GM12878 (cell line): ENCODE measurements at regions not wholly inside any gene's neighbourhood (a gene's known extent, or its start where the extent isn't known, plus 50 kb on each side); places are given as distances from the start of the nearest gene placed in this dataset.

Experiments used
- ESRRA ChIP-seq: IDR thresholded peaks from 2 replicates; pipeline ENCODE4 v1.6.1; 2012; ENCODE audit warnings: mild to moderate bottlenecking, low read length, improper control_type of control experiment
- GABPA ChIP-seq: IDR thresholded peaks from 2 replicates; pipeline ENCODE4 v1.6.1; 2014; ENCODE audit warnings: antibody characterized with exemption, low read depth, mild to moderate bottlenecking, inconsistent platforms
- IKZF2 ChIP-seq, 2 experiments: fragments of 450-650 bp; IDR thresholded peaks; 2 replicates each; pipeline ENCODE4 v1.6.1; 2017; ENCODE audit warnings: mild to moderate bottlenecking in 2 of 2, moderate library complexity in 2 of 2
- POLR2AphosphoS5 ChIP-seq: IDR thresholded peaks from 2 replicates; pipeline ENCODE4 v1.6.1; 2011; ENCODE audit warnings: mild to moderate bottlenecking, low read length, inconsistent platforms
- RAD21 ChIP-seq: IDR thresholded peaks from 2 replicates; pipeline ENCODE4 v1.6.1; 2011; ENCODE audit warnings: mild to moderate bottlenecking, low read depth, low read length, moderate library complexity; ENCODE audit not compliant: insufficient read depth
- TF ChIP-seq, protein P1 (sequence below): IDR thresholded peaks from 2 replicates; pipeline ENCODE4 v1.6.1; 2011; ENCODE audit warnings: low read depth, low read length, improper control_type of control experiment, borderline replicate concordance
- TF ChIP-seq, protein P2 (sequence below), 3 experiments: IDR thresholded peaks in 2 of 3; conservative IDR thresholded peaks in 1 of 3; 2 replicates each; pipeline ENCODE4 v1.5.1; 2011; ENCODE audit warnings: low read depth in 3 of 3, low read length in 3 of 3, mild to moderate bottlenecking in 3 of 3, control low read depth in 2 of 3, moderate library complexity in 2 of 3, inconsistent platforms in 1 of 3, mixed read lengths in 1 of 3; ENCODE audit not compliant: control insufficient read depth in 2 of 3, insufficient read depth in 1 of 3; ENCODE audit errors: extremely low read depth in 1 of 3

DNA sequence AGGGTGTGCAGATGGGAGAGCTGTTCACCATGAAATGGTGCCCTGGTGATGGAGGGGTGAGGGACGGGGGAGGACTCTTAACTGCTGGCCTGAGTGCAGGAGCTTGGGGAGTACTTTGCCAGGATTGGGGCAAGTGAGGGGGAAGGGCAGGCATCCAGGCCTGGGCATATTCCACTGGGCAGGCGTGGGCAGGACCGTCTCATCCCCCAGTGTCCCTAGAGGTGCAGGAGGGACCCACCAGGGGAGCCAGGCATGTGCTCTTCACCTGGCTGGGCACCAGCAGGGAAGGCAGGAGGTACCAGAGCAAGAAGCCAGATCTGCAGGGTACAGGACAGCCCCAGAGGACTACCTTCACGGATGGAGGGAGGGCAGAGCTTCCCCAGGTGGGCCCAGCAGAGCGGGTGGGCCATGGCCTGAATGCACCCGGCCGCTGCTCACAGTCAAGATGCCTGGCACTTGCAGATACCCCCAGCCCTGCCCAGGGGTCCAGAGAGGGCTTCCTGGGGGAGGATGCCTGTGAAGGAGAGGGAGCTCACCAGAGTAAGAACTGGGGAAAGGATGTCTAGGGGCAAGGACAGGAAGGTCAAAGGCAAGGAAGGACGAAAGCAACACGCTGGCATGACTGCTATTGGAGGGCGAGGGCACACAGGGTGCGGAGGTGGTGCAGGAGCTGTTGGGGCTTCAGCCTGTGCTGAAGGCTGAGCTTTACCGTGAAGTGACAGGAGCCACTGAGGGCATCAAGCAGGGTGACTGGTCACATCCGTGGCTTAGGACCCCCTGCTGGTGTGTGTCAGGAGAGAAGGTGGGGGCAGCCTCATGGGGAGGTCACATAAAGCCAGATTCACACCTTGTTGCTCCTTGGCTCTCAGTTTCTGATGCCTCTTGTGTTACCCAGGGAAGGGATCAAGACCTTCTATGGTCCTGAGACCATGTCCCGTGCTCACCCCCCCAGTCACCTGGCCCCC is 68.2 kb upstream of the NKX1-1 start:
- TF ChIP-seq POLR2AphosphoS5 (no peak), RAD21 (no peak), ESRRA (no peak), IKZF2 (IDR thresholded peaks at IDR 0.05) (no peak), GABPA (no peak)
- TF ChIP-seq, protein P1, sequence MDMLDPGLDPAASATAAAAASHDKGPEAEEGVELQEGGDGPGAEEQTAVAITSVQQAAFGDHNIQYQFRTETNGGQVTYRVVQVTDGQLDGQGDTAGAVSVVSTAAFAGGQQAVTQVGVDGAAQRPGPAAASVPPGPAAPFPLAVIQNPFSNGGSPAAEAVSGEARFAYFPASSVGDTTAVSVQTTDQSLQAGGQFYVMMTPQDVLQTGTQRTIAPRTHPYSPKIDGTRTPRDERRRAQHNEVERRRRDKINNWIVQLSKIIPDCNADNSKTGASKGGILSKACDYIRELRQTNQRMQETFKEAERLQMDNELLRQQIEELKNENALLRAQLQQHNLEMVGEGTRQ: no peak
- TF ChIP-seq, protein P2, sequence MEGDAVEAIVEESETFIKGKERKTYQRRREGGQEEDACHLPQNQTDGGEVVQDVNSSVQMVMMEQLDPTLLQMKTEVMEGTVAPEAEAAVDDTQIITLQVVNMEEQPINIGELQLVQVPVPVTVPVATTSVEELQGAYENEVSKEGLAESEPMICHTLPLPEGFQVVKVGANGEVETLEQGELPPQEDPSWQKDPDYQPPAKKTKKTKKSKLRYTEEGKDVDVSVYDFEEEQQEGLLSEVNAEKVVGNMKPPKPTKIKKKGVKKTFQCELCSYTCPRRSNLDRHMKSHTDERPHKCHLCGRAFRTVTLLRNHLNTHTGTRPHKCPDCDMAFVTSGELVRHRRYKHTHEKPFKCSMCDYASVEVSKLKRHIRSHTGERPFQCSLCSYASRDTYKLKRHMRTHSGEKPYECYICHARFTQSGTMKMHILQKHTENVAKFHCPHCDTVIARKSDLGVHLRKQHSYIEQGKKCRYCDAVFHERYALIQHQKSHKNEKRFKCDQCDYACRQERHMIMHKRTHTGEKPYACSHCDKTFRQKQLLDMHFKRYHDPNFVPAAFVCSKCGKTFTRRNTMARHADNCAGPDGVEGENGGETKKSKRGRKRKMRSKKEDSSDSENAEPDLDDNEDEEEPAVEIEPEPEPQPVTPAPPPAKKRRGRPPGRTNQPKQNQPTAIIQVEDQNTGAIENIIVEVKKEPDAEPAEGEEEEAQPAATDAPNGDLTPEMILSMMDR (IDR thresholded peaks at IDR 0.05 in 2 of 3, conservative IDR thresholded peaks at IDR 0.05 in 1 of 3; ENCODE audit: control insufficient read depth in 2 of 3, extremely low read depth in 1 of 3, insufficient read depth in 1 of 3, low read depth in 3 of 3, low read length in 3 of 3): no peak
